K562 (cell line): ENCODE measurements at regions not wholly inside any gene's neighbourhood (a gene's known extent, or its start where the extent isn't known, plus 50 kb on each side); places are given as distances from the start of the nearest gene placed in this dataset.

Experiments
- ARID3A ChIP-seq: IDR thresholded peaks from 2 replicates; pipeline ENCODE4 v1.6.1; 2012; ENCODE audit warnings: low read depth, low read length, improper control_type of control experiment, borderline replicate concordance
- CTCF ChIP-seq, 3 experiments: IDR thresholded peaks in 2 of 3; conservative IDR thresholded peaks in 1 of 3; 2 replicates each; pipeline ENCODE4 v1.5.1; 2011 to 2012; ENCODE audit warnings: low read length in 3 of 3, mild to moderate bottlenecking in 3 of 3, control low read depth in 2 of 3, improper control_type of control experiment in 1 of 3, inconsistent platforms in 1 of 3, low read depth in 1 of 3, mixed read lengths in 1 of 3, moderate library complexity in 1 of 3; ENCODE audit not compliant: insufficient read depth in 2 of 3
- EP300 ChIP-seq: IDR thresholded peaks from 2 replicates; pipeline ENCODE4 v1.6.1; 2012; ENCODE audit warnings: low read length, improper control_type of control experiment
- HMG20B ChIP-seq: fragments of 250-450 bp; sonication (Bioruptor Pico); IDR thresholded peaks from 2 replicates; pipeline ENCODE4 v1.5.0; 2021; ENCODE audit warnings: mild to moderate bottlenecking
- LCOR ChIP-seq: sonication (generic); formaldehyde crosslinking; IDR thresholded peaks from 2 replicates; pipeline ENCODE4 v1.8.0; 2022; ENCODE audit warnings: mild to moderate bottlenecking, missing genetic modification reagents
- PCBP1 ChIP-seq: fragments of 200-400 bp; formaldehyde crosslinking; IDR thresholded peaks from 2 replicates; pipeline ENCODE4 v1.6.1; 2018; ENCODE audit warnings: mild to moderate bottlenecking, low read depth, low read length; ENCODE audit not compliant: poor library complexity, severe bottlenecking
- SMARCA5 ChIP-seq: fragments of 450-650 bp; IDR thresholded peaks from 2 replicates; pipeline ENCODE4 v1.6.1; 2016
- SMARCE1 ChIP-seq: fragments of 450-650 bp; IDR thresholded peaks from 2 replicates; pipeline ENCODE4 v1.7.1; 2016; ENCODE audit warnings: mild to moderate bottlenecking
- TBL1XR1 ChIP-seq, 2 experiments: IDR thresholded peaks; 2 replicates each; pipeline ENCODE4 v1.6.1; 2012; ENCODE audit warnings: improper control_type of control experiment in 2 of 2, low read length in 2 of 2, mild to moderate bottlenecking in 1 of 2

DNA sequence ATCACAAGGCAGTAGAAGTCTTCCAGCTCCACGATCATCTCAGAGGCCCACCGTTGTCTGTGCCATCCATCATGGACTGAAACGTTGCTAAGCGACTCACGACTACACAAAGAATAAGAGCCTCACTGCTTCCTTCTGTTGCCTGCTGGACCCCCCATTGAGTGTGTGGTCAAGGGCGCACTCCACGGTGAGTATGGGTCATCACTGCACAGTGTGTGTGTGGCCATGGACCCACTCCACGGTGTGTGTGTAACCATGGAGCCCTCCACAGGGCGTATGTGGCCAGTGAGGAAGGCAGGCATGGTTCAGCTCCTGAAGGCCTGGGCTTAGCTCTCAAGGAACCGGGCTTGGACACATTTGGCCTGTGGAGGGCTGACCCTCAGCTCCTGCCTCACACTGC, 123.4 kb upstream of the AFDN start:
- TF ChIP-seq TBL1XR1 (IDR thresholded peaks at IDR 0.05; ENCODE audit: low read length in 2 of 2) (no peak), EP300 (no peak), CTCF (IDR thresholded peaks at IDR 0.05 in 2 of 3, conservative IDR thresholded peaks at IDR 0.05 in 1 of 3; ENCODE audit: insufficient read depth in 2 of 3, low read depth in 1 of 3, low read length in 3 of 3) (no peak), SMARCA5 (no peak), LCOR (CRISPR knock-in tag) (no peak), ARID3A (no peak), SMARCE1 (no peak), HMG20B (no peak), PCBP1 (no peak)
